ENCODE measurements at regions not wholly inside any gene's neighbourhood (a gene's known extent, or its start where the extent isn't known, plus 50 kb on each side); places are given as distances from the start of the nearest gene placed in this dataset.
A peak's percentile ranks its signal among the peaks of the same experiment; 100 is the strongest.
"Not testable (repeated sequence)": the region's sequence is repeated elsewhere in the genome, so short reads cannot be mapped to it uniquely, and the experiment has no call there.

- DNase-seq = no peak
Measured at GRCh38 chr1:218880484-218881060, 293.1 kb upstream of the LYPLAL1 start.

GRCh38 chr1:218882454-218882853 is 291.2 kb upstream of the LYPLAL1 start:
- DNase-seq = no peak

GRCh38 chr1:218886101-218886871 is 287.4 kb upstream of the LYPLAL1 start:
- DNase-seq = peak; percentile 41

- peak; percentile 12 for DNase-seq
Measured at GRCh38 chr1:218887141-218887925, 286.3 kb upstream of the LYPLAL1 start.

GRCh38 chr1:218890451-218890850 is 283.2 kb upstream of the LYPLAL1 start:
- DNase-seq = no peak

GRCh38 chr1:218891577-218891976 is 282.1 kb upstream of the LYPLAL1 start:
- DNase-seq = no peak

- DNase-seq = no peak
Measured at GRCh38 chr1:218895064-218895587, 278.6 kb upstream of the LYPLAL1 start.

GRCh38 chr1:218896202-218896601 is 277.5 kb upstream of the LYPLAL1 start:
- DNase-seq = no peak

GRCh38 chr1:218898921-218899320 is 274.8 kb upstream of the LYPLAL1 start:
- no peak for DNase-seq

GRCh38 chr1:218900615-218901014 is 273.1 kb upstream of the LYPLAL1 start:
- peak; percentile 28 for DNase-seq

GRCh38 chr1:218904416-218904815 is 269.3 kb upstream of the LYPLAL1 start:
- DNase-seq = peak; percentile 83

GRCh38 chr1:218916720-218917119 is 257.0 kb upstream of the LYPLAL1 start:
- no peak for DNase-seq

GRCh38 chr1:218917656-218918055 is 256.0 kb upstream of the LYPLAL1 start:
- no peak for DNase-seq

GRCh38 chr1:218925777-218926176 is 247.9 kb upstream of the LYPLAL1 start:
- no peak for DNase-seq

- no peak for DNase-seq
Measured at GRCh38 chr1:218926631-218927030, 247.0 kb upstream of the LYPLAL1 start.

GRCh38 chr1:218930000-218930399 is 243.7 kb upstream of the LYPLAL1 start:
- peak; percentile 2 for DNase-seq

- peak; percentile 89 for DNase-seq
Measured at GRCh38 chr1:218930472-218931241, 243.0 kb upstream of the LYPLAL1 start.

- no peak for DNase-seq
Measured at GRCh38 chr1:218931324-218931723, 242.4 kb upstream of the LYPLAL1 start.

- DNase-seq = no peak
Measured at GRCh38 chr1:218933513-218933912, 240.2 kb upstream of the LYPLAL1 start.

GRCh38 chr1:218935408-218935807 is 238.3 kb upstream of the LYPLAL1 start:
- not testable (repeated sequence) for DNase-seq

GRCh38 chr1:218938259-218938658 is 235.4 kb upstream of the LYPLAL1 start:
- no peak for DNase-seq

- DNase-seq = peak; percentile 3
Measured at GRCh38 chr1:218939095-218939494, 234.6 kb upstream of the LYPLAL1 start.

GRCh38 chr1:218942431-218942830 is 231.2 kb upstream of the LYPLAL1 start:
- peak; percentile 46 for DNase-seq
